Effector CD4-positive, alpha-beta T cell (primary cell): ENCODE measurements at regions not wholly inside any gene's neighbourhood (a gene's known extent, or its start where the extent isn't known, plus 50 kb on each side); places are given as distances from the start of the nearest gene placed in this dataset.

Experiments
- DNase-seq: peaks from one replicate; pipeline ENCODE4 v3.0.0-alpha.2; 2020

DNA sequence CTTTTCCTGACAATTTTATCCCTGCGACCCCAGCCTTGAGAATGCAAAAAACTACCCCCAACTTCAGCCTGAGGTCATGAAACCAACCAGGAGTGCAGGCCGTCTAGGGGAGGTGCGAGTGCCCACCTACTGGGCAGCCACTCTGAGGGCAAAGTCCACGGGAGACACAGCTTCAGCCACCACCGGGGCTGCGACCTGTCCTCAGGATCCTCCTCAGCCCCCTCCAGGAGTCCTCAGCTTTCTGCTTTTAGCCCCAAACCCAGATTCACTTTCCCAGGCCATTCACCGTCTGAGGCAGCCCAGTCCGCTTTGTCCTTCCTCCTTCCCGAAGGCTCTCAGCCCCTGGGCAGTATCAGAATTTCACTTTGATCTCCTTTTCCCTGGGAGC is 210.2 kb upstream of the TNP1 start:
- no peak for DNase-seq

DNA sequence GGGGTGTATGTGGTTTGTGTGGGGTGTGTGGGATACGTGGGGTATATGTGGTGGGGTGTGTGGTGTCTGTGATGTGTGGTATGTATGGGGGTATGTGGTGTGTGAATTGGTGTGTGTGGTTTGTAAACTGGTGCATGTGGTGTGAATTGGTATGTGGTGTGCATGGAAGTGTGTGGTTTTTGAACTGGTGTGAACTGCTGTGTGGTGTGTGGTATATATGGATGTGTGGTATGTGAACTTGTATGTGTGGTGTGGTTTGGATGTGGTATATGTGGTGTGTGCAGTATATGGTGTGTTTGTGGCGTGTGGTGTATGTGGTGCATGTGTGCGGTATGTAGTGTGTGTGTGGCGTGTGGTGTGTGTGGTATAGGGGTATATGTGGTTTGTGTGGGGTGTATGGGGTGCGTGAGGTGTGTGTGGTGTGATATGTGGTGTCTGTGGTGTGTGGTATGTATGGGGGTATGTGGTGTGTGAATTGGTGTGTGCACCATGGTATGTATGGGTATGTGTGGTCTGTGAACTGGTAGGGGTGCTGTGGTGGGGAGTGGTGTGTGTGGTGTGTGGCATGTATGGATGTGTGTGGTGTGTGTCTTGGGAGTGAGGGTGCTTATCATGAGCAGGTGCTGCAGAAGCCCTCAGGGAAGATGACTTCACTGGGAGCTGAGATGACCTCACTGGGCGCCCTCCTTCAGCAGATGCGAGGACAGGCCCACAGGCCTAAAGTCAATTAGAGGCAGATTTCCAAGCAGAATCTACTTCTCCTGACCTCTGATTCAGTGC is 209.6 kb upstream of the TNP1 start:
- no peak for DNase-seq

DNA sequence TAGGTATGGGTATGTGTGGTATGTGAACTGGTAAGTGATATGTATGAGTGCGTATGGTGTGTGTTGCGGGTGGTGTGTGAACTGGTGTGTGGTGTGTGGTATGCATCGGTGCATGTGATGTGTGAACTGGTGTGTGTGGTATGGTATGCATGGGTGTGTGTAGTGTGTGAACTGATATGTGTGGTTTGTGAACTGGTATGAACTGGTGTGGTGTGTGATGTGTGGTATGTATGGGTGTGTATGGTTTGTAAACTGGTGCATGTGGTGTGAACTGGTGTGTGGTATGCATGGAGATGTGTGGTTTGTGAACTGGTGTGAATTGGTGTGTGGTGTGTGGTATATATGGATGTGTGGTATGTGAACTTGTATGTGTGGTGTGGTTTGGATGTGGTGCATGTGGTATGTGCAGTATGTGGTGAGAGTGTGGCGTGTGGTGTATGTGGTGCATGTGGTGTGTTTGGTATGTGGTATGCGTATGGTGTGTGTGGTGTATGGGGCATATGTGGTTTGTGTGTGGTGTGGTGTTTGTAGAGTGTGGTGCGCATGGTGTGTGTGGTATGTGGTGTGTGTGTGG is 208.9 kb upstream of the TNP1 start:
- no peak for DNase-seq

DNA sequence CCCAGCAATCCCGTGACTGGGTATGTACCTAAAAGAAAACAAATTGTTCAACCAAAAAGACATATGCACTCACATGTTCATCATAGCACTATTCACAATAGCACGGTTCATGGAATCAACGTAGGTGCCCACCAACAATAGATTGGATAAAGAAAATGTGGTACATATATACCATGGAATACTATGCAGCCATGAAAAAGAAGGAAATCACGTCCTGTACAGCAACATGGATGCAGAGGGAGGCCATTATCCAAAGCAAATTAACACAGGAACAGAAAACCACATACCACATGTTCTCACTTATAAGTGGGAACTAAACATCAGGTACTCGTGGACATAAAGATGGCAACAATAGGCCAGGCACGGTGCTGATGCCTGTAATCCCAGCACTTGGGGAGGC is 207.9 kb upstream of the TNP1 start:
- DNase-seq, result no peak

DNA sequence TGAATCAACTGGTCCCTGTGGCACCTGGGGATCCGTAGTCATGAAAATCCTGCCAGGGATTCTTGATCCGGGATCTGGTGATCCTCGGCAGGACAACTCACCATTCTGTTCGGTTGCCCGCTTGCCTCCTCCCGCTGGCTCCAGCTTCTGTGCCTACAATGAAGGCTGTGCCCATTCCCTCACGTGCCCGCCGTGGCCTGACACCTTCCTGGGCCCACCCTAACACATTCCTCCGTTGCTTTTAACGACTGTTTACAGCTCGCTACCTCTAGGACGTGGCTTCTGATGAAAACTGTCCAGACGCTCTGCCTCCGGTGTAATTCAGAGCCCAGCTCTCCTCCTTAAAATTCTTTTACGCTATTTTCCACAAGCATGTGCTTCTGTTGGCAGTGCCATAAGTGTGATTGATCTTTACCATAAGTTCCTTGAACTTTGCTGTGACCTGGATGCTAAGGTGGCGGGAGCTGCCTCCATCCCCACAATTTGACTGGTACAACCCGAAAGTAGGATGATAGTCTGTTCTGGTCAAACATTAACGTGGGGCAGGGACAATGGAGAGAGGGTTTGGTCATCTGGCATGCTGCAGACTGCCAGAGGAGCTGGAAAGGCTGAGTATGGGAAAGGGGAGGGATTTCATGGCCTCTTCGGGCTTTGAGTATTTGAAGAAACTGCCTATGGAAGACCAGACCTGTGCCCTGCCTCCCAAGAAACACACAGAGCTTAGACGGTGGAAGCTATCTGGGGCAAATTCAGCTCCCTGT is 206.8 kb upstream of the TNP1 start:
- DNase-seq, result no peak

DNA sequence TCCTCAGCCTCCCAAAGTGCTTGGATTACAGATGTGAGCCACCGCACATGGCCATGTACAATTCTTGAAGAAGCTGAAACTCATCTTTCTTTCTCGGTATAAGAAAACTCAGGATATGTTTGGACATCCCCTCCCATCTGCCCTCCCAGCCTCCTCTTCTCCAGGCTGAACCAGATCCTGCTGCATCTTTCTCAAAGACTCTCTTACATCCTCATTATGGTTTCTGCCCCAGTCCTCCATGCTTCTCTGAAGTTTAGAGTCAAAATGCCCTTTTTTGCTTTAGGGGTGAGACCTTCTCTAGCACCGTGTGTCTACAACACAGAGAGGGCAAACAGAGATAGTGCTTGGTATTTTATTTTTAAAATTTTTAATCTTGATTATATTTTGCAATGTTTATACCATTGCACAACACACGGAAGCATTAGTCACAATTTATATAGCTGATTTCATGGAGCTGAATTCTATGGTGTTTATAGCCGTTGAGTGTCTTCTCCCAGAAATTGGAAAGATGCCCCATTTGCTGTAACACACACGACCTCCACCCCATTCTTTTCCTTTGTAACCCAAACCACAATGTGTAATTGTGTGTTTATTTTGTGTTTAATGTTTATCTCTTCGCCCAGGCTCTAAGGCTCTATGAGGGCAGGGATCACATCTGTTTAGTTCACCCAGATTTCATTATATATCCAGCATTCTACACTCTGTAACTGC is 206.0 kb upstream of the TNP1 start:
- DNase-seq, result no peak

DNA sequence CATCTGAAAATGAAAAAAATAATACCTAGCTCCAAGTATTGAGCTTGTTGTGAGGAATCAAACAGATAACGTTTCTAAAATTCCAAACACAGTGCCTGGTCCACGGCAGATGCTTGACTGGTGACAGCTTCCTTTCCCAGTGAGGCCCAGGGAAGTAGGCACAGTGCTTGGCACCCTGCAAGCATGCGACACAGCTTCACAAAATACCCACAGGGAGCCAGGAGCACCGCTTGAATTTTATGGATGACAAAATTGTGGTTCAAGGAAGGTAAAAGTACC is 205.1 kb upstream of the TNP1 start:
- no peak for DNase-seq

DNA sequence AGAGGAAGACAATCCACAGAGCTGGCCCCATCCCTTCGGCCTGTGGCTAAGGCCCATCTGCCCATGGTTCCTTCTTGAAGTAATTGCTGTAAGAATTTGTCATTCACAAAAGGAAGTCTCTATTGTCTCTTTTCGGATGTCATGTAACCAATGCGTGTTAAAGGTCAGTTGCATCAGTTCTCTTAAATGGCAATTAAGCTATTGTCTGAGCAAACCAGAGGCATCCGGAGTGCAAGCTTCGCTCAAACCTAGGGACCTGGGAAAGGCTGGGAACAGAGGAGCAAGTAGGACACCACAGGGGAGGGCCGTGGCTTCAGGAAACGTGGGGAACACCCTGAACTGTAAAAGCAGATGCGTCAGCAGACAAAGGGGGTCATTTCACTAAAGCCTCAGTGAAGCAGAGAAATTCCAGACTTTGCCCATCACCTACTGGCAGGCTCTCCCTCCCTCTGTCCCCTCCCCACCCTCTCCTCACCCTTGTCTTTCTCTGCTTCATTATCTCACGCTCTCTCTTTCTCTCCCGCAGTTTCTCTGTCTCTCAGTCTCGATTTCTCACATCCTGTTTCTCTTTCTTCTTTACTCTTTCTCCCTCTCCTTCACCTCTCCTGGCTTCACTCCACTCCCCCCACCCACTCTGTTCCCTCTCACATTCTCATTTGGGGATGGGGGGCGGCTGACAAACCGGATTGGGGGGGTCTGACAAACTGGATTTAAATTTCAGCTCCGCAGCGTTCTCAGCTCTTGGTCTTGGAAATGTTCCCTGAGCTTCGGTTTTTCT is 204.6 kb upstream of the TNP1 start:
- DNase-seq, result no peak

DNA sequence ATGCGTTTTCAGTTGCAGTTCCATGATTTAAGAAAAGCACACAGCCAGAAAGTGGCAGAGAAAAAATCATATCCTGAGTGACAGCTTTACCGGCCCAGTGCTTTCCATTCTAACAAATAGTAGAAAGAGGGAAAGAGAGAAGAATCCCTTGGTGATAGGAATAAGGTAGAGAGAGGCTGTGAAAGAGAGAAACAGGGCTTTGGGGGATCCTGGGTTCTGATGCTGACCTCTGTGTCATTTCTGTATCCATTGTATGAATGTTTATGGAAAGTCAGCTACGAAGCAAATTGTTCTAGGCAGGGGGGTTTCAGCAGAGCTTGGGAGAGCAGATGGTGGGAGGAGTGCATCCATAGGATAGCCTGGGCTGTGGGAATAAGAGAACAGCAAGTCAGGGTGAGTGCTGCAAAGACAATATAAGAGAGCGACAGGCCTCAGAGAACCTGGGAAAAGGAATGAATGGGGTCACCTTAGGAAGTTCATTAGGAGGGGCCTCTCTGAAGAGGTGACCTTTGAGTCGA is 203.4 kb upstream of the TNP1 start:
- no peak for DNase-seq

DNA sequence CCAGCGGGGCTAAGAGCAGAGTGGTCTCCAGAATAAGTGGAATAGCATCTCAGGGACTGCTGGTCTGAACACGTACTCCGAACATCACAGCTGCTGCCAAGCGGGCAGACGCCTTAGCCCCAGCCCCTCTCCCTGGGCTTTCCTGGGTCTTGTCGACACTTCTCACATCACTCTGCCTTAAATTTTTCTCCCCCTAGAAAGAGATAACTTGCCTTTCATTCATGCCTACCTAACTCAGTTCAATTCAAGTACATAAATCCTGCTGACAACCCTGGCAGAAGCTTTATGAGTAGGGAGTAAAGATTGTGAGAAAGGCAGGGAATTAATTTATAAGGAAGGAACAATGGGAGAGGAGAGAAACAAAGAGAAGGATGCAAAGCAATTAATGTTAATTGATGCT is 202.9 kb upstream of the TNP1 start:
- no peak for DNase-seq

DNA sequence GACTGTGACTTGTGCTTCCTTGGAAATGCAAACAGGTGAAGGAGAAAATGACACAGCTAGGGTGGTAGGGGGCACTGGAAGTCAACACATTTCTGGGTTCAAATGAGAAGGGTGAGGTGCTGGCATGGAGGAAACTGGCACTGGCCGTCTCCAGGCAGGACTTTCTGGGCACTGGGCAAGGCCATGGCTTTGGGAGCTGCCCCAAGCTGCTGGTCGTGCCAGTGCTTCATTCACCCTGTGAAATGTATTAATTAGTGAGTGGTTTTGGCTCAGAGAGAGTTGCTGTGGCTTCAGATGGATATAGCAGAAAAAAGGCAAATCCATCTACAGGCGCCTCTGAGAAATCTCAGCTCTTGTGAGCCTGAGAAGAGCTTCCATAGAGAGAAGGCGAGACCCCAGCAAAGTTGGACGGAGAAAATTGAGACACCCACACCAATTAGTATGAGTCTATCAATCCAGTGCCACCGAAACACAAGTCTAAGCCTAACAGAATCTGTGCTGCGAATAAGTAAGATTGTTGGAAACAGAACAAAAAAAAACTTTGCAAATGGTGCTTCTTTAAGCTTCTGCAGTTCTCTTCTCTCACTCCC is 202.1 kb upstream of the TNP1 start:
- no peak for DNase-seq

DNA sequence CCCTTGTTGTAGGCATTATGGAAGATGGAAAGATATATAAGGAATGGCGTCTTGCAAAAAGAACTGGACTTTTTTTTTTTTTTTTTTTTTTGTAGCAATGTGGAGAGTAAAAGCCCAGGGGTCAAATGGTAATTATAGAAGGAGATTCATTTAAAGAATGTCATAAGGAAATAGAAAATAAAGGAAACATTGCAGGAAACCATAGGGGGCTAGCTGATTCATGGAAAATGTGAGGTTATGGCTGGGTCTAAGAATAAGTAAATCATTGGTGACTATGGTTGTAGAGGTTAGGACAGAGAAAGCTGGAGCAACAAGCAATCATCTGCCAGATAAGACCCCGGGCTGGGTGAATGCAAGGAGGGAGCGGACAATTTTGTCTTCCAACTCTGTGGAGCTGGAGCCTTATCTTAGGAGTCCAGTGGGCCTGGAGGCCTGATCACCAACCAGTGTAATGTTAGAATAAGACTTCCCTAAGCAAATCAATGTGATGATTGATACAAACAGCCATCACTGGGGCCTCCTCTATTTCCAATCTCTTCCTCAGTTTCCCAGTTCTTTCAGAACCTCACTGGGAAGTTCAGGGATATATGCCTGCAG is 201.2 kb upstream of the TNP1 start:
- DNase-seq, result no peak

DNA sequence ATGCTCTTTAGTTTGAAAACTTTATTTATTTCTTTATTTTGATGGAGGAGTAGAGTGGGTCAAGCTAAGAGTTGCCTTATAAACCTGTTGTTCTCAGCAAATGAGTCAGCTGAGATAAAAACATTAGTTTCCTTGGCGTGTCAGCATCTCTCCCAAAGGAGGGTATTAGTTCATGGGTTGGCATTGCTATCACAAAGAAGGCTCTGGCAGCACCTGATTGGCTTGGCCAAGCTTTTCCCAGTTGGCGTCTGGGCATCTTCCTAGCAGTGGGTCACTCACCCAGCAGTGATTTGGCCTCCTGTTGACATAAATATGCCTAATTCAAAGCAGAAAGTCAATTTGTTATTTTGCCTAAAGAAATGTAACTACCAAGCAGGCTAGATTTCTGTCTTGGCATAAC is 200.7 kb upstream of the TNP1 start:
- no peak for DNase-seq

DNA sequence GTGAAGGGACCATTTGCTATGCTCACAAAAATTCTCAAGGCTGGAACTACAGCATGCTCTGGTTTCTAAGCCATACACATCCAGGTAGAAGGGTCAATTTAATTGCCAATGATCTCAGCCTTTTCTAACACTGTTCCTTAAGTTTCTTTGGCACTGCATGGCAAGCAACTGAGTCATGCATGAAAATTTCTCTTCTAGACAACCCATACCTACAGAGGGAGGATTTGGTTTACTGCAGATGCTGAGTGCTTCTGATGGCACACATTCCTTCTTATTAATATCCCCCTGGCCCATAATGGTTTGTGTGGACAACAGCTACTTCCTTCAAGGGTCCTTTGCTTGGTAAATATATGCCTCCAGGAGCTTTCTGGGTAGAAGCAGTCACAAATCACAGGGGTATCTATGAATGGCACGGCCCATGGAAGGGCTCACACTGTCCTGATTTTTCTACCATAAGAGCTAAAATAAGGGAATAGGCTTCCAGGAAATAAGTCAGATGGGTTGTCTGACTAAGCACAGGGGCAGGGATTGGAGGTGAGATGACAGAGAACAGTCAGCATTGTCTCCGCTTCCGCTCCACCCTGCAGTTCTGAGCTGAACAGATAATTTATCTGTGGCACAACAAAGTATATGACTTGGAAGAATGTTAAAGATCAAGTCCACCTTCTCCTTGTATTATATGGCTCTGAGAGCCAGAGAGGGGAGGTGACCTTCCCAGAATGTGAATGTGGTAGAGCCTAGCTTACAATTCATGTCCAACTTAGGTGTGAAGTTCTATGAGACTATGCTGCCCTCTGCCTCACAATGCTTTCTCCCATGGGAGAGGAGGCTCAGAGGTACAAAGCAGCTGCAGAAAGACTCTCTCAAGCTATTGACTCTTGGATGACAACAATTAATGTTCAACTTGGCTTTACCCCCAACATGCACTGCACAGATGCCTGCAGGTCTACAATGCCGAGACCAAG is 199.2 kb upstream of the TNP1 start:
- no peak for DNase-seq

DNA sequence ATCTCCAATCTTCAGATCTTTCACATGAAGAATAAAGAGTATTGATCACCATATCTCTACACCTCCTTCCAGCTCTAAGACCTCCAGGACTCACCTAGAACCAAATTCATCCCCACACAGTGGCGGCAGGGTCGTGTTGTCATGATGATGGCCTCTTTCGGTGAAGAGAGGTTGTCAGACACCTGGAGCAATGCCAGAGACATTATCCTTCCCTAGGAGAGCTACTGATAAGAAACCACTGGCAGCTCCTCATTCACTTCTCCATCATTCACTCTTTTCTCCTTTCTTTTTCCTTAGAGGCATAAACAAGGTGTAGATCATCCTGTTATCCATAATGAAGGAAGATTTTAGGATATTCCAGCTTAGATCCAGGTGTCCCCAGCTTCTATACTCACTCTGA is 197.9 kb upstream of the TNP1 start:
- no peak for DNase-seq

DNA sequence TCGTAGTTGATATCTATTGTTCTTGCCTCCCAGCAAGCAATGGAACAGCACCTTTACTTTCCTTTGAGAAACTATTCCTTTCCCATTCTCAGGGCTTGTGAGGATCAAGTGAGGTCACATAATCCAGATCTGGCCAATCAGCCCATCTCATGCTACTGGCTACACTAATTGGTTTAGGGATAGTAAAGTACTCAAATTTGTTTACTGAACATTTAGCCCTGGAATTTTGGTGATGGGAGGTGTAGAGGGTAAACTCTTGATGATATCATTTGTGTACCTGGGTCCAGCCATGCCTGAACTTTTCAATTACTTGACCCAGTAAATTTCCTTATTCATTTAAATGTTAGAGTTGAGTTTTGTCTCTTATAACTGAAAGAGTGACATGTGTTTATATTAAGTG is 195.8 kb upstream of the TNP1 start:
- DNase-seq, result no peak

DNA sequence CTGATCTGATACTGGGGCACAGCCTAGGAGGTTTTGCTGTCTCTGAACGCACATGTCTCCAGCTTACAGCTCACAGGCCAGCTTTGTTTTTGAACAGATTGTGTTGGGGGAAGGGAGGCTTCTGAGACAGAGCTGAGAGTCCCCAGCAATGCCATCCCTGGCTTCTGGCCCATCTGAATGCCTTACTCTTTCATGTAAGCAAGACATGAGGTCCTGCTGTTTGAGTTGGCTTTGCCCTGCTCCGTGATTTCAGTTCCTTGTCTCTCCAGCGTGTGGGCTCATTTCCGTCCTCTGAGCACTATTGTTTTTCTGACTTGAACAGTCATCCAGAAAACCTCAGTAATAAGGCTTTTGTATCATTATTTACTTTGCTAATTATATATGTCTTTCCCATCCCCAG is 194.9 kb upstream of the TNP1 start:
- DNase-seq, result no peak

DNA sequence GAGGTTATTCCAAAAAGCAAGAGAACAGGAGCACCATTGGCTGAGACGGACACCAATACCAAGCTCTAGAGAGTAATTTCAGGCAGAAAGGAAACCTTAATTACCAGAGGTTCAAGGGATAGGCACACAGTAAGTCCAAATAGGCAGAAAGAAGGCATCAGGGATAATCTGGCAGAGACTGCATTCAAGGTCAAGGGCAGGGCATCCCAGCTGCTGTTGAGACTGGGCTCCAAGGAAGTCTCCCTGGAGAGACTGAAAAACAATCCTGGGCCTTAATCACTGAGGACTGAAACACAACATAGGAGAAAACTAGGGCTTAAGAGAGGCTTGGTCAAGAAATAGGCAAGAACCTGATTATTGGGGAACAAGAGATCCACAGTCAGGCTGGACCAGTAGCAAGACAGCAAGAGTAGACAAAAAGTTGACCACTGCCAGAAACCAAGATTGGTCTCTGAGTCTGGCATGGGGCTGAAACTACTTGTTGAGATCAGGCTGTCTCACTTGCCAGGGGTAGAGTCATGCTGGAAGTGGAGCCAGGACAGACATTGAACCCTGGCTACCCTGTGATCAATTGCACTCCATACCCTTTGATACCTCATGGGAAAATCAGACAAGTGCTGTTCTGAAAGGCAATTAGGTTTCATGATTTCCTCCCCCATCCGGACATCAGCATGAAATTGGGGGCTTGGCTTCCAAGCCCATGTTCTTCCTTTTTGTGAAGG is 193.2 kb upstream of the TNP1 start:
- no peak for DNase-seq

DNA sequence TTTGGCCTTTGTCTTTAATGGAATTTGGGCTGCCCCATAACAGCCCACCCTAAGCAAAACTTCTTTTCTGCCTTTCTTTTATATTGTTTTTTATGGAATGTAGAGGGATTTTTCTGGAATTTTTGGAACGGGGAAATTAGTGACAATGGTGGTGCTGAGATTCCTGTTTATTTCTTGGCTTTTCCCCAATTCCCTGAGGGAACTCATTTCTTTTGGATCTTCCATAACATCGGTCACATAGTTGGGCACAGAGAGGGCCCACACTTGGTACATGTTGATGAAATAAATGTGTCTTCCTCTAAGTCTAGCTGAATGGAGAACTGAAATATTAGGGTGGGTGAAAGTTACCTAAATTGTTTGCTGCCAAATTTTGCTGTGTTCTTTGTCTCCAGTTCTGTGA is 191.6 kb upstream of the TNP1 start:
- DNase-seq, result no peak

DNA sequence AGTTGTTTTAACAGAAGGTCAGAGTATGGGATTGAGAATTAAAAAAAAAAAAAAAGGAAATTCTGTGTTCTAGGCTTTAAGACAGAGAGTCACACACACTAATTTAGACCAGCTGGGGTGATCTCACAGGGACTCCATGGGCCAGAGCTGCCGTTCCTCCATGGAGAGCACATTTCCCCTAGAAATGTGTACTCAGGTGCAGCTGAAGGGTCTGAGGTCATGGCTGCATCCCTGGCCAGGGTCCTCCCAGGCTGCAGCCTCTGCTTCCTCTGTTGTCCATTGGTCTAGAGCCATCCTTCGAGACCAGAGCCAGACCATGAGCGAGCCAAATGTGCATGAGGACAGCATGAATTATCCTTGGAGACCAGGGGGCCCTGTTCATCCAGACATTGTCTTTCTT is 190.1 kb upstream of the TNP1 start:
- no peak for DNase-seq
